Esophagus muscularis mucosa (tissue), 3 donors: ENCODE measurements at regions not wholly inside any gene's neighbourhood (a gene's known extent, or its start where the extent isn't known, plus 50 kb on each side); places are given as distances from the start of the nearest gene placed in this dataset.

Experiments
- CTCF ChIP-seq, 3 experiments: fragments of 200-600 bp in 2 of 3; fragments of 450-650 bp in 1 of 3; sonication (generic) in 2 of 3; IDR thresholded peaks; one replicate each; pipeline ENCODE4 v1.5.1; 2017 to 2019; ENCODE audit warnings: antibody characterized with exemption in 3 of 3, mild to moderate bottlenecking in 2 of 3, moderate library complexity in 1 of 3
- POLR2A ChIP-seq: fragments of 450-650 bp; IDR thresholded peaks from one replicate; pipeline ENCODE4 v1.6.1; 2017; ENCODE audit warnings: antibody characterized with exemption, moderate library complexity, mild to moderate bottlenecking, low read depth
- POLR2AphosphoS5 ChIP-seq, 2 donors: sonication (generic); formaldehyde crosslinking; IDR thresholded peaks; one replicate each; pipeline ENCODE4 v1.6.1; 2017; ENCODE audit warnings: antibody characterized with exemption in 2 of 2

- TF ChIP-seq CTCF (IDR thresholded peaks at IDR 0.05) (no peak), POLR2A (no peak), POLR2AphosphoS5 (IDR thresholded peaks at IDR 0.05) (no peak)
Measured at GRCh38 chrX:115357326-115358120, 68.0 kb downstream of the LUZP4 start.
